ENCODE measurements at regions not wholly inside any gene's neighbourhood (a gene's known extent, or its start where the extent isn't known, plus 50 kb on each side); places are given as distances from the start of the nearest gene placed in this dataset.

GRCh38 chr6:163813979-163814493, 399.5 kb downstream of the QKI start:
- no peak for DNase-seq

GRCh38 chr6:163811317-163811716, 396.8 kb downstream of the QKI start:
- no peak for DNase-seq

DNA sequence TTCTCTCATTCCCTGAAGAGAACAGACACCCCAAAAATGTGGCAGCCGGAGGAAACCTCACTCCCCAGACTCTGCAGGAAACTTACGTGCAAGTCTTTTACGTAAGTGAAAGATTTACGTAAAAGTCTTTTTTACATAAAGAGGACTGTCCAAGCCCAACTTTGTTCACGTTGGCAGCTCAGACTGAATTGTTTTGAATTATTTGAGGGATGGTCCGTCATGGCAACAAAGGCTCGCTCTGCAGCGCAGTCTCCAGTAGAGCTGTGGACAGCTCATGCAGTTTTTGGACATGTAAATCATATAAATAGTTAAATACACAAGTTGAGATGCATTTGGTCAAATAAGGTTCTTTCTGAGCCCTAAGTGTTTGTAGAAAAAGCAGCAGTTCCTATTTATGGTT, 394.8 kb downstream of the QKI start:
- DNase-seq: no peak

DNA sequence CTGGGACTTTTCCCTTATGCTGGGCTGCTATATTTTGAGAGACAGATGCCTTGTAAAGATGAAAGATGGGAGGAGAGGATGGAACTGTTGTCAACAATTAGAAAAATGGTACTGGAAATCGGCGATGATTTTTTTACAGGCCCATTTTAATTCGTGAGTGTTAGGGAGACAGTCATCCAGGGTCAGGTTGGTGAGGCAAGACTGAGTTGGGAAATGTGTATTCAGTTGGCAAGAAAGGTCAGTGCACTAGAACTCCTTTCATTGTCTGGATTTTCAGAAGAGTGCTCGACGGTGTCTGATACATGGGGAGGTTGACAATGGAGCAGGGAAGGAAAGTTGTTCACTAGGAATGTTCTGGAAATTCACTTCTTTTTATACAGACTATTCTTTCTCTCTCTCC, 394.4 kb downstream of the QKI start:
- DNase-seq: no peak

GRCh38 chr6:163808231-163808630, 393.7 kb downstream of the QKI start:
- DNase-seq: no peak

- DNase-seq: no peak
Measured at GRCh38 chr6:163806755-163807499, 392.4 kb downstream of the QKI start.

GRCh38 chr6:163804991-163805390, 390.5 kb downstream of the QKI start:
- no peak for DNase-seq

- DNase-seq: no peak
Measured at GRCh38 chr6:163802267-163802666, 387.7 kb downstream of the QKI start.

GRCh38 chr6:163797296-163797845, 382.9 kb downstream of the QKI start:
- DNase-seq: no peak

GRCh38 chr6:163793011-163793983, 378.8 kb downstream of the QKI start:
- no peak for DNase-seq

DNA sequence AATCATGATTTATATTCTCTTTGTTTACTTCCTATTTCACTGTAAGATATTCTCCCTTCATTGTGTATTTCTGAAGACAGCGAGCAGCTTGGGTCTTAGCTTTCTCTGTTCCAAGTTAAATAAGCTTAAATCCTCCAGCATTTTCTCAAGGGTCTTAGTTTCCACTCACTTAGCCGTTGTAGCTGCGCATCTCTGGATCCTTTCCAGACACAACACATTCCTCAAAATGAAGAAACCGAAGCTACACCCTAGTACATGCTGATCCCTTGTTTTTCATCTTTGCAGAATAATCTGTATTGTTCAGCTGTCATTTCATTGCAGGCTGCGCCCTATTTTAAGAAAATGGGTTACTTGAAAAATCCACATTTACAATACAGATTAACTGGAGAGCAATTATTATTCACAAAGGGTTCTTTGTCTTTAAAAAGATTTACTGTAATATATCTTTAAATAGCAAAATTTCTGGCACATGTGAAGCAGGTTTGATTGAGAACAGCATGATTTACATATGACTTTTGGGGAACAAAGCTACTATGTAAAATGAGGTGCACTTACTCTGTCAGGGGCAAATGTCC, 375.8 kb downstream of the QKI start:
- DNase-seq: no peak

DNA sequence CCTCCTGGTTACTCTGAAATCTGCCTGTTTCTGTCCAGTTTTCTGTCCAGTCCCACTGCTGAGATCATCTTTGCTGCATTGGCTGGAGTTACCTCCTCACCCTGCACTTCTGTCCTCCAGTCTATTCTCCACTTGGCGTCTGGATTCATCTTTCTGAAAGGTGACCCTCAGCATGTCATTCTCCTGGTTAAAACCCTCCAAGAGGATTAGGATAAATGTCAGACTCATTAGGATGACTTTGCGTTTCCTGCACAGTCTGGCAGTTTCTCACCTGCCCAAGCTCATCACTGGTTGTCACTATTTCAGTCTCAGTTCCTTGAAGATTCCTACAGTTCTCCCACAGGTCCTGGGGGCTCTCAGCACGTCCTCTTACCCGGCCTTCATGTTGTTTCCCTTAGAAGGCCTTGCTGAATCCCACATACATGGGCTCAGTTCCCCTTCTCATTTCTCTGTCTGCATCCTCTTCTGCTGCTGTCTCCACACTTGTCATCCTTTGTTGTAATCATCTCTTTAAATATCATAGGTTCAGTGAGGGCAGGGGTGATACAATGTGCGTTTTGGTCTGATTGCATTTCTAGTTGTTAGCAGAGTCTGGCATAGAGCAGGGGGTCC, 374.8 kb downstream of the QKI start:
- no peak for DNase-seq

GRCh38 chr6:163786995-163787671, 372.6 kb downstream of the QKI start:
- DNase-seq: no peak

- DNase-seq: peak; percentile 8
Measured at GRCh38 chr6:163782436-163783003, 368.0 kb downstream of the QKI start.

DNA sequence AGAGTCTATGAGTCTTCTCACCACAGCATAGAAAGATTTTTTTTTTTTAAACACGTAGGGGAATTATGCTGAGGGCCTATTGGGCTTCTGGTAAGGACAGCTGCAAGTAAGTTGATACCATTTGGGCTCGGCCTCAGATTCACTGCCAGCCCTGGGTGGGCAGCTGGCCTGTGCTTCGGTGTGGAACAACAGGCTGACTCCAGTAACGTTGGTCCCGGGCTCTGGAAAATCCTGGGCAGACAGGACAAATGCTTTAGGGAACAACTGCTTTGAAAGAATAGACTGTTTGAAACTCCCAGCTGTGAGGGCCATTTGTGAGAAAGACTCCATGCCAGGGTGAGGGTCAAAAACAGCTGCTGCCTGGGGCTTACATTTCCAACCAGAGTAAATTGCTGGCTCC, 366.5 kb downstream of the QKI start:
- DNase-seq: no peak

DNA sequence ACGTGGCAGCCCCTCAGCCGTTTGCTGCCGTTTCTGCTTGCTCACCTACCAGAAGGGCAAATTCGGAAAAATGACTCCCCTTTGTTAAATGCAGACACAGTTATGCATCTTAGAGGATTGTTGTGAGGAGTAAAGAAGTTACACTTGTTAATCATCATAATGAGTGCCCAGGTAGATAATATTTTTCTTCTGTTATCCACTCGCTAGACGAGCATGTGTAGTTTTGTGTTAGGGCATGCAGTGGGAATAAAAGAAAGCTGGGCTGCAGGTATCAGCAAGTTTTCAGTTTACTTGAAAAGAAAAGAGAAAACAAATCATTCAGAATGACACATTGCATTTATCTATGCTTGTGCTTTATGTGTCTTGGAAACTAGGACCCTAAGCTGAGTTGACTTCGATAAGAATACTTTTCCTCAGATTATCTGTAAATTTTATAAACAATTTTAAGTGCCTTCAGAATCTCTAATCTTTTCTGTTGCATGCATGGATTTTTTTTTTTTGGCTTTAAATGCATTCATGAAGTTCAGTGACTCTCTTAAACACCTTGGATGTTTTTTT, 365.3 kb downstream of the QKI start:
- DNase-seq: no peak

DNA sequence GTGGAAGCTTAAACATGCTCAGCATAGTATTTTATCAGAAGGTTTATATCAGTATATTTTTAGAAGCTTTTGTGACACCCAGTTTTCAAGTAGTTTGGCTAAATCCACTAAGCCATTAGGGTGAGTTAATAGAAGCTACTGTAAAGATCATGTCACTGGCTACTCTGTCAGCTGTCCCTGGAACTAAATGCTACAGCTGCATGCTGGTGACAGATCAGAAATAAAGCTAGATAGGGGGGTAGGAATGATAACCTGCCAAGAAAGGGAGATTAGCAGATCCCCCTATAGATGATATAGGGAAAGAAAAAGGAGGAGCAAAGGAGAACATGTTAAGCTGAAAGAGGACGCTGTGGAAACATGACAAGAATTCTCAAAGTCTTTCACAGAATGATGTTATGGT, 363.2 kb downstream of the QKI start:
- DNase-seq: no peak

DNA sequence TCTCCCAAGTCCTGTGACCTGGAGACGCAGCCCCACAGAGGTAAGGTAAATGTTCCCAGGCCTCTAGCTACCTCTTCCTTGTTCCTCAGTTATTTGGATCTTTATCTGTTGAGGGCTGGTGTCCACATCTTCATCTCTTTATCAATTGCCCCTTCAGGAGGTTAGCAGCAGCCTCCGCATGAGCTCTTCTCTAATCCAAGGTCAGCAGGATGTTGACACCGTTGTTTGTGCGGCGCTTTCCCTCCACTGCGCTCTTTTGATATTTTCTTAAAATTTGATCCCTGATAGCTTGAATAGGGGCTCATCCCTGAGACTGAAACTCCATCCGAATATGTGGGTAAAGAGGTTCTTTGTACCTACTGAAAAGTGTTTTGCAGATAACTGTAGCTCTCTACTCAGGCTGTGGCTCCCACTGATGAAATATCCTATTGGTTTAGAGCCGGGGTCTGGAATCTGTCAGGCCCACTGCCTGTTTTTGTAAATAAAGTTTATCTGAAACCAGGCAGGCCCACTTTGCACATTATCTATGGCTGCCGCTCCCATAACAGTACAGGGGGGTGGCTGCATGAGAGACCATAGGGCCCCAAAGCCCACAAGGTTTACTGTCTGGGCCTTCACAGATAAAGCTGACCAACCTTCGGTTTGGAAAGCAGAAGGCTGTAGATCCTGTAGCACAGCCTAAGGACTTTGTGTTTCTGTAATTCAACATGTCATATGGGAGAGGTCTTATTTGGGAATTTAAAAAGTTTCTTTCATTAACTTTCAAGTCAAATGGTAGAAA, 362.6 kb downstream of the QKI start:
- DNase-seq: no peak

- DNase-seq: no peak
Measured at GRCh38 chr6:163776196-163776905, 361.8 kb downstream of the QKI start.

- no peak for DNase-seq
Measured at GRCh38 chr6:163775313-163775712, 360.8 kb downstream of the QKI start.
